OCI-LY1 (cell line): ENCODE measurements at regions not wholly inside any gene's neighbourhood (a gene's known extent, or its start where the extent isn't known, plus 50 kb on each side); places are given as distances from the start of the nearest gene placed in this dataset.

Experiments used
- H2AFZ ChIP-seq: fragments of 200-600 bp; sonication (generic), shearing (Covaris generic); 2 replicates; pipeline ENCODE4 v1.6.0; 2014; ENCODE audit warnings: antibody characterized with exemption, mild to moderate bottlenecking, low read length
- H3F3A ChIP-seq: fragments of 200-600 bp; sonication (generic), shearing (Covaris generic); 2 replicates; pipeline ENCODE4 v1.6.0; 2014; ENCODE audit warnings: mild to moderate bottlenecking, antibody characterized with exemption, low read length, moderate library complexity; ENCODE audit not compliant: insufficient read depth
- H3K27ac ChIP-seq: fragments of 200-600 bp; sonication (generic); 2 replicates; pipeline ENCODE4 v1.5.1; 2014; ENCODE audit warnings: low read length, mixed run types, mild to moderate bottlenecking, low read depth; ENCODE audit not compliant: poor library complexity, severe bottlenecking
- H3K27me3 ChIP-seq: fragments of 200-600 bp; sonication (generic); 2 replicates; pipeline ENCODE4 v1.6.0; 2014; ENCODE audit warnings: antibody characterized with exemption, mild to moderate bottlenecking, low read length, moderate library complexity; ENCODE audit not compliant: insufficient read depth
- H3K36me3 ChIP-seq: fragments of 200-600 bp; sonication (generic); 2 replicates; pipeline ENCODE4 v1.6.1; 2014; ENCODE audit warnings: mild to moderate bottlenecking, antibody characterized with exemption, low read length, moderate library complexity, mixed read lengths; ENCODE audit not compliant: insufficient read depth
- H3K4me1 ChIP-seq: fragments of 200-600 bp; sonication (generic); 2 replicates; pipeline ENCODE4 v1.5.1; 2014; ENCODE audit warnings: mild to moderate bottlenecking, low read length, moderate library complexity; ENCODE audit not compliant: insufficient read depth, severe bottlenecking
- H3K4me2 ChIP-seq: fragments of 200-600 bp; sonication (generic), shearing (Covaris generic); 2 replicates; pipeline ENCODE4 v1.6.1; 2014; ENCODE audit warnings: low read length
- H3K4me3 ChIP-seq: fragments of 200-600 bp; sonication (generic); 2 replicates; pipeline ENCODE4 v1.5.1; 2014; ENCODE audit warnings: low read length, low read depth, mild to moderate bottlenecking, mixed read lengths; ENCODE audit not compliant: poor library complexity, severe bottlenecking
- H3K79me2 ChIP-seq: fragments of 200-600 bp; shearing (Covaris generic); 2 replicates; pipeline ENCODE4 v1.6.1; 2016; ENCODE audit warnings: mixed run types, low read length, mixed read lengths; ENCODE audit not compliant: insufficient read depth
- H3K9ac ChIP-seq: fragments of 200-600 bp; sonication (generic), shearing (Covaris generic); 2 replicates; pipeline ENCODE4 v1.6.1; 2014; ENCODE audit warnings: mild to moderate bottlenecking, low read length, mixed read lengths
- H3K9me2 ChIP-seq: fragments of 200-600 bp; sonication (generic), shearing (Covaris generic); 2 replicates; pipeline ENCODE4 v1.6.1; 2014; ENCODE audit warnings: low read depth, mild to moderate bottlenecking, low read length, mixed read lengths
- H3K9me3 ChIP-seq: fragments of 200-600 bp; shearing (Covaris generic); 2 replicates; pipeline ENCODE4 v1.6.1; 2014; ENCODE audit warnings: low read length, mixed read lengths
- H4K20me1 ChIP-seq: fragments of 200-600 bp; sonication (generic), shearing (Covaris generic); 2 replicates; pipeline ENCODE4 v1.6.0; 2016; ENCODE audit warnings: mild to moderate bottlenecking, low read length; ENCODE audit not compliant: insufficient read depth
- EZH2 ChIP-seq: fragments of 200-600 bp; sonication (generic), shearing (Covaris generic); IDR thresholded peaks from 2 replicates; pipeline ENCODE4 v1.8.0; 2017; ENCODE audit warnings: borderline replicate concordance, mixed run types, mild to moderate bottlenecking, antibody characterized with exemption, low read length, moderate library complexity, mixed read lengths
- TF ChIP-seq, protein P1 (sequence below): fragments of 200-600 bp; sonication (generic), shearing (Covaris generic); IDR thresholded peaks from 2 replicates; pipeline ENCODE4 v1.5.1; 2017; ENCODE audit warnings: mild to moderate bottlenecking, antibody characterized with exemption, low read length, moderate library complexity, mixed read lengths

DNA sequence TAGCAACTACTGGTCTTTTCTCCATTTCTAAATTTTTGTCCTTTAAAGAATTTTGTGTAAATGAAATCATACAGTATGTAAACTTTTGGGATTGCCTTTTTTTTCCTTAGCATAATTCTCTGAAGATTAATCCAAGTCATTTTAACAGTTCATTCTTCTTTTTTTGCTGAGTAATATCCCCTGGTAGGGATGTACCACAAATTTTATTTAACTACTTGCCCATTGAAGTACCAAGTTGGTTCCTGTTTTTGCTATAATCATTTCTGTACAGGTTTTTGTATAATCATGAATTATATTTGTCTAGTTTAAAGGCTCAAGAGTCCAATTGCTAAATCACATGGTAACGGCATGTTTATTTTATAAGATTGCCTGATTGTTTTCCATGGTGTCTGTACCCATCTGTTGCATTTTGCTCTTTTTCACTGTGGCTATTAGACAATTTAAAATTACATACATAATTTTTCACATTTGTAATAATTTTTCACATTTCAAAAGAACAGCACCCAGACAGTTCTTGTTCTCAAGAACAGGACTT, 891.1 kb downstream of the USP25 start:
- H3K27ac ChIP-seq: no peak overlapping the region
- no peaks in the 10 kb centered on the region for H3K9me2 ChIP-seq
- TF ChIP-seq, protein P1, sequence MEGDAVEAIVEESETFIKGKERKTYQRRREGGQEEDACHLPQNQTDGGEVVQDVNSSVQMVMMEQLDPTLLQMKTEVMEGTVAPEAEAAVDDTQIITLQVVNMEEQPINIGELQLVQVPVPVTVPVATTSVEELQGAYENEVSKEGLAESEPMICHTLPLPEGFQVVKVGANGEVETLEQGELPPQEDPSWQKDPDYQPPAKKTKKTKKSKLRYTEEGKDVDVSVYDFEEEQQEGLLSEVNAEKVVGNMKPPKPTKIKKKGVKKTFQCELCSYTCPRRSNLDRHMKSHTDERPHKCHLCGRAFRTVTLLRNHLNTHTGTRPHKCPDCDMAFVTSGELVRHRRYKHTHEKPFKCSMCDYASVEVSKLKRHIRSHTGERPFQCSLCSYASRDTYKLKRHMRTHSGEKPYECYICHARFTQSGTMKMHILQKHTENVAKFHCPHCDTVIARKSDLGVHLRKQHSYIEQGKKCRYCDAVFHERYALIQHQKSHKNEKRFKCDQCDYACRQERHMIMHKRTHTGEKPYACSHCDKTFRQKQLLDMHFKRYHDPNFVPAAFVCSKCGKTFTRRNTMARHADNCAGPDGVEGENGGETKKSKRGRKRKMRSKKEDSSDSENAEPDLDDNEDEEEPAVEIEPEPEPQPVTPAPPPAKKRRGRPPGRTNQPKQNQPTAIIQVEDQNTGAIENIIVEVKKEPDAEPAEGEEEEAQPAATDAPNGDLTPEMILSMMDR: no peak
- TF ChIP-seq EZH2: no peak
- H3F3A ChIP-seq: no peaks in the 10 kb centered on the region
- H4K20me1 ChIP-seq: no peaks in the 10 kb centered on the region
- no peaks in the 10 kb centered on the region for H3K79me2 ChIP-seq
- H3K9ac ChIP-seq: no peak overlapping the region
- no peak overlapping the region for H3K4me2 ChIP-seq
- H2AFZ ChIP-seq: no peak overlapping the region
- no peak overlapping the region for H3K4me3 ChIP-seq
- no peaks in the 10 kb centered on the region for H3K27me3 ChIP-seq
- H3K4me1 ChIP-seq: no peaks in the 10 kb centered on the region
- H3K36me3 ChIP-seq: no peaks in the 10 kb centered on the region
- no peaks in the 10 kb centered on the region for H3K9me3 ChIP-seq

GRCh38 chr21:16624479-16625118, 888.2 kb upstream of the CXADR start:
- no peak overlapping the region for H2AFZ ChIP-seq
- no peak overlapping the region for H3K27ac ChIP-seq
- H4K20me1 ChIP-seq: no peaks in the 10 kb centered on the region
- H3K9me3 ChIP-seq: no peaks in the 10 kb centered on the region
- no peaks in the 10 kb centered on the region for H3K79me2 ChIP-seq
- no peaks in the 10 kb centered on the region for H3K36me3 ChIP-seq
- no peaks in the 10 kb centered on the region for H3F3A ChIP-seq
- H3K4me2 ChIP-seq: no peak overlapping the region
- H3K4me1 ChIP-seq: no peaks in the 10 kb centered on the region
- H3K4me3 ChIP-seq: no peak overlapping the region
- H3K9ac ChIP-seq: no peak overlapping the region
- no peak for TF ChIP-seq EZH2
- TF ChIP-seq, protein P1: no peak
- H3K9me2 ChIP-seq: no peaks in the 10 kb centered on the region
- no peaks in the 10 kb centered on the region for H3K27me3 ChIP-seq

- Histone ChIP-seq H3K9me2 (no peaks in the 10 kb centered on the region), H3K4me2 (no peak overlapping the region), H3K9me3 (no peaks in the 10 kb centered on the region), H3K4me1 (no peaks in the 10 kb centered on the region), H3K9ac (no peak overlapping the region), H3K79me2 (no peaks in the 10 kb centered on the region), H3K27ac (no peak overlapping the region), H4K20me1 (no peaks in the 10 kb centered on the region), H3K36me3 (no peaks in the 10 kb centered on the region), H3K27me3 (no peaks in the 10 kb centered on the region), H2AFZ (no peak overlapping the region), H3F3A (no peaks in the 10 kb centered on the region), H3K4me3 (no peak overlapping the region)
- TF ChIP-seq, protein P1: no peak
- no peak for TF ChIP-seq EZH2
Observed at GRCh38 chr21:16625491-16625890, 887.4 kb upstream of the CXADR start.
